ENCODE measurements at regions not wholly inside any gene's neighbourhood (a gene's known extent, or its start where the extent isn't known, plus 50 kb on each side); places are given as distances from the start of the nearest gene placed in this dataset.

DNA sequence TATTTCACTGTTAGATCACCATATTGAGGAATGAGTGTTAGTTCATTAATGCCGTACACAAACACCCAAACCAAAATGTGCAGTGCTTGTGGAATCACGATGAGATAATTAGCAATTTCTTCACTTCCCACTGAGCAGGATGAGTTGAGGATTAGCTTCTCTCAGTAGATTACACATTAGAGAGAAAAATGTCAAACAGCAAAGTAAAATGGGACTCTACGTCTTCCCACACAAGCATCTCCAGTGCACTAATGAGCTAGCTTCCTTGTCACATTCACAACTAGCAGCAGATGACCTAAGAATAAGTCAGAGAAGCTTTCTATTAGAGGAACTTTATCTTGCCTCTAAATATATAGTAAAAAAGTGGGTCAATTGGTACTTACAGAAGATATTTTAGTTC is 926.9 kb downstream of the TSN start:
- no peak overlapping the region for H3K4me3 ChIP-seq (ENCODE audit: low read depth, low read length)
- no peak for DNase-seq (ENCODE audit: low read depth, low spot score)
- in situ Hi-C loops (cut with HindIII; ENCODE audit: low sequenced_read_pairs): no loop called here
- TF ChIP-seq, protein P1, sequence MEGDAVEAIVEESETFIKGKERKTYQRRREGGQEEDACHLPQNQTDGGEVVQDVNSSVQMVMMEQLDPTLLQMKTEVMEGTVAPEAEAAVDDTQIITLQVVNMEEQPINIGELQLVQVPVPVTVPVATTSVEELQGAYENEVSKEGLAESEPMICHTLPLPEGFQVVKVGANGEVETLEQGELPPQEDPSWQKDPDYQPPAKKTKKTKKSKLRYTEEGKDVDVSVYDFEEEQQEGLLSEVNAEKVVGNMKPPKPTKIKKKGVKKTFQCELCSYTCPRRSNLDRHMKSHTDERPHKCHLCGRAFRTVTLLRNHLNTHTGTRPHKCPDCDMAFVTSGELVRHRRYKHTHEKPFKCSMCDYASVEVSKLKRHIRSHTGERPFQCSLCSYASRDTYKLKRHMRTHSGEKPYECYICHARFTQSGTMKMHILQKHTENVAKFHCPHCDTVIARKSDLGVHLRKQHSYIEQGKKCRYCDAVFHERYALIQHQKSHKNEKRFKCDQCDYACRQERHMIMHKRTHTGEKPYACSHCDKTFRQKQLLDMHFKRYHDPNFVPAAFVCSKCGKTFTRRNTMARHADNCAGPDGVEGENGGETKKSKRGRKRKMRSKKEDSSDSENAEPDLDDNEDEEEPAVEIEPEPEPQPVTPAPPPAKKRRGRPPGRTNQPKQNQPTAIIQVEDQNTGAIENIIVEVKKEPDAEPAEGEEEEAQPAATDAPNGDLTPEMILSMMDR (IDR thresholded peaks at IDR 0.05; ENCODE audit: low read depth, low read length): no peak

DNA sequence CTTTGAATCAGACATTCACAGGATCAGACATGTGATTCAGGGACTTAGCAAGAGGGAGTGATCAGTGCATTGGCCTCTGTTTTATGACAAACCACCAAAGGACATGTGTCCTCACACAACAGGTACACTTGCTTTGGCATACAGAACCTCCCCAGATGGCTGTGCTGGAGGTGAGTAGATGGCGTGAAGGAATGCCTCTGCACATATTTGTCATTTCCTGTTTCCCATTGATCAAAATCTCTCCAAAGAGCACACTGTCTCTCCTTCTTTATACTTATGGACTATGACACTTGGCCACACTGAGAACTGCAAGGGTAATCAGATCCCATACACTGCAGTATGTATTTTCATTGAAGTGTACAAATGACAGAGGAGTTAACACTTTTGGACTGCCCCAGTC is 927.6 kb downstream of the TSN start:
- no peak for DNase-seq (ENCODE audit: low read depth, low spot score)
- no peak overlapping the region for H3K4me3 ChIP-seq (ENCODE audit: low read depth, low read length)
- TF ChIP-seq, protein P1 (IDR thresholded peaks at IDR 0.05; ENCODE audit: low read depth, low read length): no peak
- in situ Hi-C loops (cut with HindIII; ENCODE audit: low sequenced_read_pairs): no loop called here

DNA sequence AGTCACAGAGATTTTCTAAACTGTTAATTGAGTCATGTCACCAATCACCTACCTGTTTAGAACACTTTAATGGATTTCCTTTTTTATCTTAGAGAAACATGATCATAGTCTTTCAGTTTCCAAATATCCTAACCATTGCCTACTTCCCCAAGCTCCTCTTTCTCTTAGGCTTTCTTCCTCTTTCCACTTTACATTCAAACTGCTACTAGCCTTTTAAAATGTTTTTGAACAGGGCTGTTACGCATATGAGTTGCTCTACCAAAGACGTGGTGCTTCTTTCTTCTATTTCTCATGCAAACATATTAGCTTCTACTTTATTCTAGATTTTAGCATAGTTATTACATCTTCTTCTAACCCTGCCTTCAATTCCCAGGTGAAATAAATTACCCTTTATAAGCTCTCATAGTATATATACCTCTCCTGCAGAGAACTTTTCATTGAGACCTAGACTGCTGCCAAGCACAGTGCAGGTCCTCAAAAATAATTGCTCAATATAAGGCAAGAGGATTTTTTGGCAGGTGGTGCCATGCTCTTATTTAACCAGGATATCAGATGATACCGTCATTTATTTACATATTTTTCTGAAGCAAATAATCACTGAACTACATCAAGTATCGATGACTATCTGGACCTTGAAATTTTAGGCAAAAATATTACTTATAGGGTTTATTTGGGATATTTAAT is 937.1 kb downstream of the TSN start:
- TF ChIP-seq, protein P1 (IDR thresholded peaks at IDR 0.05; ENCODE audit: low read depth, low read length): no peak
- no peak overlapping the region for H3K4me3 ChIP-seq (ENCODE audit: low read depth, low read length)
- in situ Hi-C loops (cut with HindIII; ENCODE audit: low sequenced_read_pairs): no loop called here
- no peak for DNase-seq (ENCODE audit: low read depth, low spot score)

DNA sequence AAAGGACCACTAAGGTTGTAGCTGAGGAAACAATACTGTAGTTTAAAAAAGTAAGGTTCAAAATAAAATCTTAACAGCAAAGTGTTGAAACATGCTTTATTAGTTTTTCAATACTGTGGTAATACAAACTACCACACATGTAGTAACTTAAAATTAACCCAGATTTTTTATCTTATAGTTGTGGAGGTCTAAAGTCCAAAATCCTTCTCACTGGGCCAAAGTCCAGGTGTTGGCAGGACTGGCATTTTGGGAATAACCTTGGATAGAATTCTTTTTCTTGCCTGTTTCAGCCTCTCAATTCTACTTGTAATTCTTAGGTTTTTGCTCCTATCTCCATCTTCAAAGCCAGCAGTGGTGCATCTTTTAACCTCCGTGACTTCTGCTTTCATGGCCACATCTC is 942.0 kb downstream of the TSN start:
- DNase-seq (ENCODE audit: low read depth, low spot score): no peak
- H3K4me3 ChIP-seq (ENCODE audit: low read depth, low read length): no peak overlapping the region
- in situ Hi-C loops (cut with HindIII; ENCODE audit: low sequenced_read_pairs): no loop called here
- TF ChIP-seq, protein P1 (IDR thresholded peaks at IDR 0.05; ENCODE audit: low read depth, low read length): no peak

DNA sequence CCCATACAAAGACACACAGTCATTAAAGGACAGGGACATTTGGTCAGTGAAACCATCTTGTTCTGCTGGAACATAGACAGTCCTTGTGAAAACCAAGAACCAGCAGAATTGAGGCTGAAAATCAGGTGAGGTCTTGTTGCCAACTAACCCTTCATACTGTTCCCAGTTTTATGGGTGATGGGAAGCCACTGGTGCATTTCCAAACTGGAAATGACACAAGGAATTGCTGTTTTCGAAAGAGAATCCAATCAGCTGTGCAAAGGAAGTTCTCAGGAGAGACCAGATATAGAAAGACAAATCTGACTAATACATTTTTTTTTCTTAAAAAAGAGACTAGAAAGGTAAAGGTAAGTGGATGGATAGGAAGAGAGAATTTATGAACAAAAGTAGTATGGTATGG is 948.2 kb downstream of the TSN start:
- TF ChIP-seq, protein P1 (IDR thresholded peaks at IDR 0.05; ENCODE audit: low read depth, low read length): no peak
- DNase-seq (ENCODE audit: low read depth, low spot score): no peak
- H3K4me3 ChIP-seq (ENCODE audit: low read depth, low read length): no peak overlapping the region
- in situ Hi-C loops (cut with HindIII; ENCODE audit: low sequenced_read_pairs): no loop called here

DNA sequence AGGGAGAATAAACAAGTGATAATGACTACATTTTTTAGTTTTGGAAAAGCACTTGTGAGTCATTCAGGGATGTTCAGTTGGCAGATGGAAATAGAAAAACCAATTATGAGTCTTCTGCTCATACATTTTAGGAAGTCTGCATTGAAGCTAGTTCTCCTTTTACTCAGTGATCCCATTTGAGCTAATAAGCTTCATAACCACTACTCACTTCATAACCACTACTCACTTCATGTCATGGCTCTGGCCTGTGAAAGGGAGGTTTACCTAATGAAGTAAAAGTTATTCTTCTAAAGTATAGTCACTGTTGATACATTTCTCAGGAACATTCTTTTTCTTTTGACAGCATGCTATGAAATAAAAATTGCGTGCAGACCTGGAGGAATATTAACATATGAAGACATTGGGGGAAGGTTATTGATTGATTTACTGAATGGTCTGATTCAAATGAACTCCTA is 948.7 kb downstream of the TSN start:
- TF ChIP-seq, protein P1 (IDR thresholded peaks at IDR 0.05; ENCODE audit: low read depth, low read length): no peak

More for the DNA sequence above, 948.7 kb downstream of the TSN start:
- H3K4me3 ChIP-seq (ENCODE audit: low read depth, low read length): no peak overlapping the region
- no peak for DNase-seq (ENCODE audit: low read depth, low spot score)
- in situ Hi-C loops (cut with HindIII; ENCODE audit: low sequenced_read_pairs): no loop called here

Measured in astrocyte of the spinal cord (primary cell).